ENCODE measurements at regions not wholly inside any gene's neighbourhood (a gene's known extent, or its start where the extent isn't known, plus 50 kb on each side); places are given as distances from the start of the nearest gene placed in this dataset.

GRCh38 chr3:127052121-127052561 lies 69.2 kb downstream of the PLXNA1 start:
- no peak for TF ChIP-seq YY1 (IDR thresholded peaks at IDR 0.05; ENCODE audit: insufficient read depth, insufficient read length)
- TF ChIP-seq ZNF274 (IDR thresholded peaks at IDR 0.05; ENCODE audit: low read depth, low read length), result no peak
- TF ChIP-seq SUZ12 (IDR thresholded peaks at IDR 0.05; ENCODE audit: extremely low read depth, insufficient read depth, insufficient read length), result no peak

All from NT2/D1 (cell line).